ENCODE measurements at regions not wholly inside any gene's neighbourhood (a gene's known extent, or its start where the extent isn't known, plus 50 kb on each side); places are given as distances from the start of the nearest gene placed in this dataset.

DNA sequence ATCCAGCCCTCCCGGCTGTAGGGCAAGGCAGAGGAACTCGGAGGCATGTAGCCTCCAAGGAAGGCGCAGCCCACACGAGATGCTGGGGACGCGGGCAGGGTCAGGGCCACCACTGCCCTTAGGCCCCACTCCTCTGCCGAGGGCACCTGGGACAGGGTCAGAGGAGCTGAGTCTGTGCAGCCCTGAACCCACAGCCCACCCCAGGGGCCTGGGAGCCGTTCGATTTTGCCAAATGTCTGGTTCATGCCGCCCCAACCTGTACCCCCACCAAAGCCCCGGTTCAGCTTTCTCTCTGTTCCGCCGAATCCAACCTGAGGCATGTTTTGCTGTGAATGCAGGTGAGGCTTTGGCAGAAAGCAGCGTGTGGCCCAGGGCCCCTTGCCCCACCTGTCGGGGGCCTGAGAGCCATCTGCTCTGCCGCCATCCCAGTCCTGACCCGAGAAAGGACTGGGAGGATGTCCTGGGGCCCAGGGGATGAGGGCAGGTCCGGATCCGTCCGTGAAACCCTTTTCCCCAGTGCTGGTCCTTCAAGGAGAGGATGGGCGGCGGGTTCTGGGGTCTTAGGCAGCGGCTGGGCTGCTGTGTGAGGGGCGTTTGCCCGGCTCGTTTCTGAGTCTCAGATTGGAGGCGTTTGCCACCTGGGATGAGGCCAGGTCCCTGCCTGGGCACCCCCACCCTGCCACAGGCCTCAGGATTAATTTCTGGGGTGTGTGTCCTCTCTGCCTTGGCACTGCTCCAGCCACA, 79.3 kb upstream of the GATA5 start:
- no peak for TF ChIP-seq CTCF (IDR thresholded peaks at IDR 0.05; ENCODE audit: low read depth, low read length, missing control alignments)
- no peak for DNase-seq (ENCODE audit: low read depth)
- H3K4me3 ChIP-seq (ENCODE audit: low read depth, low read length), result no peak overlapping the region
- in situ Hi-C loops (cut with HindIII; ENCODE audit: low sequenced_read_pairs), result no loop called here

- no peak overlapping the region for H3K4me3 ChIP-seq (ENCODE audit: low read depth, low read length)
- no peak for TF ChIP-seq CTCF (IDR thresholded peaks at IDR 0.05; ENCODE audit: low read depth, low read length, missing control alignments)
- DNase-seq (ENCODE audit: low read depth), result no peak
- in situ Hi-C loops (cut with HindIII; ENCODE audit: low sequenced_read_pairs), result no loop called here
These were observed 80.0 kb upstream of the GATA5 start for GRCh38 chr20:62555642-62556420.

GRCh38 chr20:62557462-62557861, 81.7 kb upstream of the GATA5 start:
- no peak for TF ChIP-seq CTCF (IDR thresholded peaks at IDR 0.05; ENCODE audit: low read depth, low read length, missing control alignments)
- H3K4me3 ChIP-seq (ENCODE audit: low read depth, low read length), result no peak overlapping the region
- no peak for DNase-seq (ENCODE audit: low read depth)
- in situ Hi-C loops (cut with HindIII; ENCODE audit: low sequenced_read_pairs), result no loop called here

DNA sequence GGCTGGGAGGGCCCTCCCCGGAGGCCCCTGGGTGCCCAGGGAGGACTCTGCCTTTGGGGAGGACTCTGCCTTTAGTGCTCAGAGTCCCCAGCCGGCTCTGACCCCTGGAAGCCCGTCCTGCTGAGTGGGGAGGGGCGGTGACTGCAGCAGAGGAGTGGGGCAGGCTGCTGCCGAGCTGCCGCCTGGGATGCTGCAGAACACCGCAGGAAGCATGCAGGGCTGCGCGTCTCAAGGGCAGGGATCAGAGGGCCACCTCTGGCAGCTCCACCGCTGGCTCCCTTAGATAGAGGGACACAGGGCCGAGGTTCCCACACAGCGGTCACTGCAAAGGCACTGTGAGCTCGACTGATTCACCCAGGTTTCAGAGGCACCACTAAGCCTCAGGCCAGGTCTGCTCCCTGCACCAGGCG, 82.2 kb upstream of the GATA5 start:
- TF ChIP-seq CTCF (IDR thresholded peaks at IDR 0.05; ENCODE audit: low read depth, low read length, missing control alignments), result no peak
- no peak overlapping the region for H3K4me3 ChIP-seq (ENCODE audit: low read depth, low read length)
- in situ Hi-C loops (cut with HindIII; ENCODE audit: low sequenced_read_pairs), result no loop called here
- DNase-seq (ENCODE audit: low read depth), result no peak

GRCh38 chr20:62558779-62559178, 83.0 kb upstream of the GATA5 start:
- H3K4me3 ChIP-seq (ENCODE audit: low read depth, low read length), result no peak overlapping the region
- TF ChIP-seq CTCF (IDR thresholded peaks at IDR 0.05; ENCODE audit: low read depth, low read length, missing control alignments), result no peak
- no peak for DNase-seq (ENCODE audit: low read depth)
- in situ Hi-C loops (cut with HindIII; ENCODE audit: low sequenced_read_pairs), result no loop called here

GRCh38 chr20:62560162-62560561, 82.1 kb upstream of the SLCO4A1 start:
- in situ Hi-C loops (cut with HindIII; ENCODE audit: low sequenced_read_pairs), result no loop called here
- no peak for DNase-seq (ENCODE audit: low read depth)
- no peak for TF ChIP-seq CTCF (IDR thresholded peaks at IDR 0.05; ENCODE audit: low read depth, low read length, missing control alignments)
- H3K4me3 ChIP-seq (ENCODE audit: low read depth, low read length), result no peak overlapping the region

All from astrocyte of the cerebellum (primary cell).